H1 (cell line): ENCODE measurements at regions not wholly inside any gene's neighbourhood (a gene's known extent, or its start where the extent isn't known, plus 50 kb on each side); places are given as distances from the start of the nearest gene placed in this dataset.
"Not testable (repeated sequence)": the region's sequence is repeated elsewhere in the genome, so short reads cannot be mapped to it uniquely, and the experiment has no call there.

Experiments
- CTCF ChIA-PET: fragments of 300-600 bp; sonication (Branson Sonifier 250); formaldehyde crosslinking; loops from one replicate; lab custom pipeline; 2021; ENCODE audit not compliant: partially characterized antibody; lab: Charles Lee
- POLR2A ChIA-PET: fragments of 300-600 bp; sonication (Branson Sonifier 250); formaldehyde crosslinking; loops from one replicate; lab custom pipeline; 2021; ENCODE audit warnings: inconsistent platforms; ENCODE audit not compliant: partially characterized antibody; lab: Charles Lee
- DNase-seq, 2 experiments: peaks; one replicate each; pipeline versions ENCODE4 v3.0.0 to v3.0.0-alpha.2; 2010 to 2022; ENCODE audit warnings: low spot score in 2 of 2, low read depth in 1 of 2, mixed read lengths in 1 of 2
- FAIRE-seq: peaks from 2 replicates; lab custom pipeline; 2011; peaks lifted over from hg19 to GRCh38; lab: Jason Lieb, UNC
- H2AFZ ChIP-seq: 2 replicates; pipeline ENCODE4 v1.8.1; 2012; ENCODE audit warnings: low read length, inconsistent platforms
- H2AK5ac ChIP-seq: 2 replicates; pipeline ENCODE4 v1.6.1; 2013; ENCODE audit warnings: low read depth, low read length
- H2BK120ac ChIP-seq: replicated peaks from 2 replicates; pipeline ENCODE3; 2013; ENCODE audit warnings: low read depth, low read length, inconsistent platforms
- H2BK12ac ChIP-seq: 2 replicates; pipeline ENCODE4 v1.6.1; 2013; ENCODE audit warnings: low read depth, low read length
- H2BK15ac ChIP-seq: 2 replicates; pipeline ENCODE4 v1.6.1; 2013; ENCODE audit warnings: low read length
- H2BK20ac ChIP-seq: 2 replicates; pipeline ENCODE4 v1.6.1; 2013; ENCODE audit warnings: low read length
- H2BK5ac ChIP-seq: 2 replicates; pipeline ENCODE4 v1.6.1; 2013; ENCODE audit warnings: low read depth, low read length
- H3K14ac ChIP-seq: 2 replicates; pipeline ENCODE4 v1.6.1; 2013; ENCODE audit warnings: inconsistent platforms; ENCODE audit not compliant: insufficient read length
- H3K18ac ChIP-seq: 2 replicates; pipeline ENCODE4 v1.6.1; 2013; ENCODE audit warnings: low read length; ENCODE audit errors: extremely low read depth
- H3K23ac ChIP-seq: 2 replicates; pipeline ENCODE4 v1.6.1; 2013; ENCODE audit warnings: inconsistent platforms; ENCODE audit not compliant: insufficient read length
- H3K23me2 ChIP-seq: 2 replicates; pipeline ENCODE4 v1.6.1; 2013; ENCODE audit warnings: low read depth, low read length
- H3K27ac ChIP-seq: 2 replicates; pipeline ENCODE4 v1.6.1; 2011; ENCODE audit warnings: low read depth, low read length, inconsistent platforms
- H3K27me3 ChIP-seq, 4 experiments: replicated peaks in 1 of 4; 1 replicate in 1 of 4; 2 replicates in 3 of 4; pipeline versions ENCODE4 v1.6.1 to v1.8.1; 2011 to 2013; ENCODE audit warnings: low read length in 3 of 4, mild to moderate bottlenecking in 3 of 4, inconsistent platforms in 2 of 4, mixed read lengths in 2 of 4, moderate library complexity in 1 of 4; ENCODE audit not compliant: control insufficient read depth in 3 of 4, insufficient read depth in 3 of 4; ENCODE audit errors: extremely low read depth in 1 of 4
- H3K36me3 ChIP-seq, 4 experiments: 2 replicates each; pipeline versions ENCODE4 v1.6.1 to v1.8.1; 2011 to 2013; ENCODE audit warnings: mild to moderate bottlenecking in 4 of 4, low read length in 3 of 4, moderate library complexity in 2 of 4, control low read depth in 1 of 4, inconsistent platforms in 1 of 4; ENCODE audit not compliant: insufficient read depth in 4 of 4, control insufficient read depth in 2 of 4
- H3K4ac ChIP-seq: replicated peaks from 2 replicates; pipeline ENCODE3; 2013; ENCODE audit warnings: low read length, low read depth, mixed read lengths, inconsistent platforms; ENCODE audit not compliant: insufficient read length
- H3K4me1 ChIP-seq, 4 experiments: replicated peaks in 1 of 4; 1 replicate in 1 of 4; 2 replicates in 3 of 4; pipeline versions ENCODE4 v1.6.1 to v1.8.1; 2011 to 2013; ENCODE audit warnings: low read length in 3 of 4, inconsistent platforms in 2 of 4, mixed read lengths in 1 of 4; ENCODE audit not compliant: insufficient read depth in 4 of 4, control insufficient read depth in 3 of 4
- H3K4me2 ChIP-seq, 2 experiments: 2 replicates each; pipeline versions ENCODE4 v1.6.1 to v1.8.1; 2011 to 2013; ENCODE audit warnings: low read depth in 2 of 2, low read length in 2 of 2, control low read depth in 1 of 2, inconsistent platforms in 1 of 2, mild to moderate bottlenecking in 1 of 2; ENCODE audit not compliant: insufficient read depth in 1 of 2
- H3K4me3 ChIP-seq, 4 experiments: fragments of 200-600, 300-600 bp in 1 of 4; sonication (generic), shearing (Covaris generic), sonication (Bioruptor Twin) in 1 of 4; 2 replicates each; pipeline versions ENCODE4 v1.5.1 to v1.8.1; 2011 to 2016; ENCODE audit warnings: low read length in 4 of 4, low read depth in 3 of 4, control low read depth in 2 of 4, inconsistent platforms in 2 of 4, mild to moderate bottlenecking in 2 of 4, mixed read lengths in 1 of 4, moderate library complexity in 1 of 4; ENCODE audit not compliant: insufficient read depth in 2 of 4; ENCODE audit errors: extremely low read depth in 1 of 4
- H3K56ac ChIP-seq: replicated peaks from 2 replicates; pipeline ENCODE3; 2013; ENCODE audit warnings: low read depth, mild to moderate bottlenecking, mixed read lengths, low read length, inconsistent platforms; ENCODE audit not compliant: insufficient read length
- H3K79me1 ChIP-seq: 2 replicates; pipeline ENCODE4 v1.6.1; 2013; ENCODE audit warnings: low read depth, low read length, control low read depth
- H3K79me2 ChIP-seq, 2 experiments: 2 replicates each; pipeline versions ENCODE4 v1.6.1 to v1.8.1; 2012 to 2013; ENCODE audit warnings: low read length in 2 of 2, mild to moderate bottlenecking in 2 of 2, inconsistent platforms in 1 of 2; ENCODE audit not compliant: insufficient read depth in 2 of 2, control insufficient read depth in 1 of 2
- H3K9ac ChIP-seq, 4 experiments: replicated peaks in 1 of 4; 1 replicate in 1 of 4; 2 replicates in 3 of 4; pipeline versions ENCODE4 v1.6.1 to v1.8.1; 2011 to 2013; ENCODE audit warnings: low read depth in 3 of 4, low read length in 3 of 4, control low read depth in 2 of 4, mild to moderate bottlenecking in 2 of 4, moderate library complexity in 2 of 4, inconsistent platforms in 1 of 4; ENCODE audit errors: extremely low read depth in 1 of 4
- H3K9me3 ChIP-seq, 2 experiments: 2 replicates each; pipeline versions ENCODE4 v1.6.1 to v1.8.1; 2012 to 2013; ENCODE audit warnings: mild to moderate bottlenecking in 2 of 2, moderate library complexity in 2 of 2, control low read depth in 1 of 2, inconsistent platforms in 1 of 2, low read depth in 1 of 2, low read length in 1 of 2, mixed read lengths in 1 of 2; ENCODE audit not compliant: insufficient read depth in 2 of 2
- H4K20me1 ChIP-seq, 2 experiments: replicated peaks in 1 of 2; 2 replicates each; pipeline versions ENCODE3 to v1.8.1; 2011 to 2013; ENCODE audit warnings: inconsistent platforms in 2 of 2, low read length in 2 of 2, mild to moderate bottlenecking in 1 of 2; ENCODE audit not compliant: insufficient read depth in 2 of 2, control insufficient read depth in 1 of 2
- H4K5ac ChIP-seq: 2 replicates; pipeline ENCODE4 v1.6.1; 2013; ENCODE audit warnings: low read length, low read depth, mixed read lengths, inconsistent platforms; ENCODE audit not compliant: insufficient read length
- H4K8ac ChIP-seq: 2 replicates; pipeline ENCODE4 v1.8.0; 2013; ENCODE audit warnings: mild to moderate bottlenecking, moderate library complexity, low read length, inconsistent platforms; ENCODE audit not compliant: insufficient read depth; ENCODE audit errors: extremely low read depth
- H4K91ac ChIP-seq: replicated peaks from 2 replicates; pipeline ENCODE3; 2013; ENCODE audit warnings: low read length, mixed read lengths, inconsistent platforms; ENCODE audit not compliant: insufficient read length
- WGBS, 2 experiments: shearing (Covaris generic) in 1 of 2; methylation state at CpG; one replicate each; pipeline versions ENCODE4 v1.1.6 to v1.1.7; 2013 to 2015; ENCODE audit warnings: low lambda C conversion rate in 2 of 2, mixed read lengths in 2 of 2, inconsistent platforms in 1 of 2, low coverage in 1 of 2, missing lambda C conversion rate in 1 of 2; ENCODE audit not compliant: insufficient replicate concordance in 2 of 2, insufficient coverage in 1 of 2, insufficient read length in 1 of 2; ENCODE audit errors: extremely low coverage in 1 of 2, missing lambda C conversion rate in 1 of 2; 5-methylcytosine and 5-hydroxymethylcytosine counted together

DNA sequence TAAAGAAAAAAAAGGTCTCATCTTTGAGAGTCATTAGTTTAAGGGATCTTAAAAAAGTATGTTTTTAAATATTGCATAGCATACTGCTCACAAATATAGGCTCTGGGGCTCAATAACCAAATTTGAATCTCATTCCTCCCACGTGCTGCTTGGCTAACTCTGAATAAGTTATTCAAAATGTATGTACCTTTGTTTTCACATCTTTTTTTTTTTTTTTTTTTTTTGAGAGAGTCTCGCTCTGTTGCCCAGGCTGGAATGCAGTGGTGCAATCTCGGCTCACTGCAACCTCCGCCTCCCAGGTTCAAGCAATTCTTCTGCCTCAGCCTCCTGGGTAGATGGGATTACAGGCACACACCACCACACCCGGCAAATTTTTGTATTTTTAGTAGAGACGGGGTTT is 335.6 kb downstream of the CRPPA start:
- H2BK120ac ChIP-seq, H3K9ac ChIP-seq, H2BK15ac ChIP-seq, H3K56ac ChIP-seq, H3K4ac ChIP-seq, H3K14ac ChIP-seq, H2AFZ ChIP-seq, H3K36me3 ChIP-seq, H3K27ac ChIP-seq, H4K91ac ChIP-seq, H4K8ac ChIP-seq, H4K5ac ChIP-seq, H3K4me2 ChIP-seq, H2BK20ac ChIP-seq, H3K23me2 ChIP-seq, H3K79me1 ChIP-seq, H2AK5ac ChIP-seq, H3K9me3 ChIP-seq, H4K20me1 ChIP-seq, H3K4me3 ChIP-seq, H3K79me2 ChIP-seq, FAIRE-seq, H3K27me3 ChIP-seq, POLR2A ChIA-PET, DNase-seq, H2BK12ac ChIP-seq, CTCF ChIA-PET, H3K23ac ChIP-seq, H2BK5ac ChIP-seq, H3K4me1 ChIP-seq, H3K18ac ChIP-seq: not testable (repeated sequence)
- WGBS, 2 experiments: 96% methylated on average over 4 of the region's 6 CpGs; no CpG with 5 or more reads in 1 of the 2 experiments
